Right atrium auricular region (tissue), 2 donors: ENCODE measurements at regions not wholly inside any gene's neighbourhood (a gene's known extent, or its start where the extent isn't known, plus 50 kb on each side); places are given as distances from the start of the nearest gene placed in this dataset.
A peak's percentile ranks its signal among the peaks of the same experiment; 100 is the strongest.

Experiments used
- DNase-seq: peaks from one replicate; pipeline ENCODE4 v3.0.0-alpha.2; 2019; ENCODE audit warnings: low spot score
- H3K27ac ChIP-seq, 2 donors: fragments of 200-600 bp; sonication (generic); 1 replicate in 1 of 2; 2 replicates in 1 of 2; pipeline ENCODE4 v1.5.1; 2016 to 2019
- H3K27me3 ChIP-seq, 2 donors: fragments of 200-600 bp; sonication (generic); one replicate each; pipeline versions ENCODE4 v1.5.1 to v1.6.0; 2017 to 2019
- H3K36me3 ChIP-seq: fragments of 200-600 bp; sonication (generic); one replicate; pipeline ENCODE4 v1.5.1; 2016
- H3K4me1 ChIP-seq, 2 donors: fragments of 200-600 bp; sonication (generic); one replicate each; pipeline versions ENCODE4 v1.5.1 to v1.6.0; 2017 to 2019
- H3K4me3 ChIP-seq, 2 donors: fragments of 200-600 bp; sonication (generic); 1 replicate in 1 of 2; 2 replicates in 1 of 2; pipeline ENCODE4 v1.5.1; 2017 to 2019; ENCODE audit warnings: mild to moderate bottlenecking in 1 of 2, moderate library complexity in 1 of 2
- H3K9me3 ChIP-seq, 2 donors: fragments of 200-600 bp; sonication (generic); one replicate each; pipeline ENCODE4 v1.5.1; 2019
- CTCF ChIP-seq, 2 donors: fragments of 200-600 bp; sonication (generic); IDR thresholded peaks; one replicate each; pipeline ENCODE4 v1.5.1; 2019; ENCODE audit warnings: antibody characterized with exemption in 2 of 2

GRCh38 chr1:30599721-30600120 lies 123.7 kb downstream of the MATN1 start:
- H3K27me3 ChIP-seq: no peaks in the 10 kb centered on the region
- no peak for TF ChIP-seq CTCF (IDR thresholded peaks at IDR 0.05)
- peak; percentile 28 for DNase-seq

GRCh38 chr1:30598571-30599114 lies 124.7 kb downstream of the MATN1 start:
- TF ChIP-seq CTCF (IDR thresholded peaks at IDR 0.05): no peak
- H3K27ac ChIP-seq: no peak overlapping the region
- no peaks in the 10 kb centered on the region for H3K9me3 ChIP-seq
- H3K36me3 ChIP-seq: no peaks in the 10 kb centered on the region
- DNase-seq: peak; percentile 38
- no peak overlapping the region for H3K4me3 ChIP-seq
- H3K4me1 ChIP-seq: no peaks in the 10 kb centered on the region
- no peaks in the 10 kb centered on the region for H3K27me3 ChIP-seq

More at GRCh38 chr1:30599721-30600120, 123.7 kb downstream of the MATN1 start:
- Histone ChIP-seq H3K27ac (no peak overlapping the region), H3K4me1 (no peaks in the 10 kb centered on the region), H3K36me3 (no peaks in the 10 kb centered on the region), H3K9me3 (no peaks in the 10 kb centered on the region), H3K4me3 (no peak overlapping the region)

GRCh38 chr1:30597711-30598110 lies 125.7 kb downstream of the MATN1 start:
- H3K27ac ChIP-seq: no peak overlapping the region
- H3K4me1 ChIP-seq: no peaks in the 10 kb centered on the region
- H3K9me3 ChIP-seq: peaks cover 0 to 3% of the 10 kb centered on the region in 2 donors
- no peaks in the 10 kb centered on the region for H3K27me3 ChIP-seq
- no peak for TF ChIP-seq CTCF (IDR thresholded peaks at IDR 0.05)
- H3K36me3 ChIP-seq: no peaks in the 10 kb centered on the region
- H3K4me3 ChIP-seq: no peak overlapping the region
- peak; percentile 50 for DNase-seq

- H3K27me3 ChIP-seq: no peaks in the 10 kb centered on the region
- H3K9me3 ChIP-seq: peaks cover 0 to 4% of the 10 kb centered on the region in 2 donors
- no peak overlapping the region for H3K27ac ChIP-seq
- no peaks in the 10 kb centered on the region for H3K4me1 ChIP-seq
- peak; percentile 11 for DNase-seq
- no peak overlapping the region for H3K4me3 ChIP-seq
- TF ChIP-seq CTCF (IDR thresholded peaks at IDR 0.05): no peak
- H3K36me3 ChIP-seq: no peaks in the 10 kb centered on the region
These were observed 126.5 kb downstream of the MATN1 start for GRCh38 chr1:30596891-30597290.

GRCh38 chr1:30596470-30596869 lies 126.9 kb downstream of the MATN1 start:
- peak; percentile 21 for DNase-seq
- H3K36me3 ChIP-seq: no peaks in the 10 kb centered on the region
- H3K4me3 ChIP-seq: no peak overlapping the region
- H3K9me3 ChIP-seq: peaks cover 0 to 4% of the 10 kb centered on the region in 2 donors
- no peak for TF ChIP-seq CTCF (IDR thresholded peaks at IDR 0.05)
- no peaks in the 10 kb centered on the region for H3K4me1 ChIP-seq
- no peaks in the 10 kb centered on the region for H3K27me3 ChIP-seq
- no peak overlapping the region for H3K27ac ChIP-seq

- TF ChIP-seq CTCF (IDR thresholded peaks at IDR 0.05): no peak
- H3K36me3 ChIP-seq: no peaks in the 10 kb centered on the region
- H3K27ac ChIP-seq: no peak overlapping the region
- H3K4me3 ChIP-seq: no peak overlapping the region
- H3K27me3 ChIP-seq: no peaks in the 10 kb centered on the region
- H3K4me1 ChIP-seq: no peaks in the 10 kb centered on the region
- no peak for DNase-seq
- H3K9me3 ChIP-seq: peaks cover 0 to 4% of the 10 kb centered on the region in 2 donors
These were observed 134.3 kb downstream of the MATN1 start for GRCh38 chr1:30589083-30589482.
